Endodermal cell (in vitro differentiated cells): ENCODE measurements at regions not wholly inside any gene's neighbourhood (a gene's known extent, or its start where the extent isn't known, plus 50 kb on each side); places are given as distances from the start of the nearest gene placed in this dataset.

Source experiments
- DNase-seq: peaks from one replicate; pipeline ENCODE4 v3.0.0-alpha.2; 2017
- H3K27ac ChIP-seq: 2 replicates; pipeline ENCODE4 v1.5.1; 2013; ENCODE audit warnings: mild to moderate bottlenecking, low read depth, low read length, moderate library complexity
- H3K27me3 ChIP-seq: 2 replicates; pipeline ENCODE4 v1.6.1; 2013; ENCODE audit warnings: mild to moderate bottlenecking, low read length, moderate library complexity; ENCODE audit not compliant: insufficient read depth, control insufficient read depth, poor library complexity, severe bottlenecking
- H3K36me3 ChIP-seq: 2 replicates; pipeline ENCODE4 v1.7.0; 2013; ENCODE audit warnings: mild to moderate bottlenecking, low read length, moderate library complexity; ENCODE audit not compliant: control insufficient read depth, insufficient read depth
- H3K4me1 ChIP-seq: one replicate; pipeline ENCODE4 v1.7.0; 2013; ENCODE audit warnings: low read length; ENCODE audit not compliant: control insufficient read depth, insufficient read depth
- H3K4me3 ChIP-seq: 2 replicates; pipeline ENCODE4 v1.5.1; 2013; ENCODE audit warnings: mild to moderate bottlenecking, low read length, moderate library complexity
- H3K9ac ChIP-seq: 2 replicates; pipeline ENCODE4 v1.6.1; 2013; ENCODE audit warnings: mild to moderate bottlenecking, low read length, moderate library complexity; ENCODE audit not compliant: poor library complexity, severe bottlenecking; ENCODE audit errors: extremely low read depth
- H3K9me3 ChIP-seq: 2 replicates; pipeline ENCODE4 v1.6.1; 2013; ENCODE audit warnings: mild to moderate bottlenecking, low read length, moderate library complexity; ENCODE audit not compliant: control insufficient read depth
- H3K27ac Mint-ChIP-seq: 2 replicates; pipeline ENCODE4 v1.8.0; 2020; ENCODE audit warnings: mixed read lengths
- H3K27me3 Mint-ChIP-seq: 2 replicates; pipeline ENCODE4 v1.8.0; 2021; ENCODE audit warnings: mild to moderate bottlenecking, mixed read lengths; ENCODE audit not compliant: insufficient read depth
- H3K36me3 Mint-ChIP-seq: 2 replicates; pipeline ENCODE4 v1.8.0; 2020; ENCODE audit warnings: low read depth, mixed read lengths
- H3K4me1 Mint-ChIP-seq: 2 replicates; pipeline ENCODE4 v1.8.0; 2020; ENCODE audit warnings: mixed read lengths
- H3K4me3 Mint-ChIP-seq: 2 replicates; pipeline ENCODE4 v1.8.0; 2020; ENCODE audit warnings: mild to moderate bottlenecking, moderate library complexity, mixed read lengths
- H3K9me3 Mint-ChIP-seq: 2 replicates; pipeline ENCODE4 v1.8.0; 2020; ENCODE audit warnings: mild to moderate bottlenecking, mixed read lengths
- WGBS, 2 experiments: methylation state at CpG; one replicate each; pipeline versions ENCODE4 v1.1.5 to v1.1.7; 2013; ENCODE audit warnings: missing lambda C conversion rate in 2 of 2, mixed read lengths in 1 of 2; ENCODE audit not compliant: insufficient coverage in 1 of 2, insufficient read length in 1 of 2; 5-methylcytosine and 5-hydroxymethylcytosine counted together
- TF ChIP-seq, protein P1 (sequence below): fragments of 200-600 bp; sonication (generic); conservative IDR thresholded peaks from 2 replicates; pipeline ENCODE4 v1.5.0; 2021; ENCODE audit warnings: antibody characterized with exemption, mild to moderate bottlenecking

DNA sequence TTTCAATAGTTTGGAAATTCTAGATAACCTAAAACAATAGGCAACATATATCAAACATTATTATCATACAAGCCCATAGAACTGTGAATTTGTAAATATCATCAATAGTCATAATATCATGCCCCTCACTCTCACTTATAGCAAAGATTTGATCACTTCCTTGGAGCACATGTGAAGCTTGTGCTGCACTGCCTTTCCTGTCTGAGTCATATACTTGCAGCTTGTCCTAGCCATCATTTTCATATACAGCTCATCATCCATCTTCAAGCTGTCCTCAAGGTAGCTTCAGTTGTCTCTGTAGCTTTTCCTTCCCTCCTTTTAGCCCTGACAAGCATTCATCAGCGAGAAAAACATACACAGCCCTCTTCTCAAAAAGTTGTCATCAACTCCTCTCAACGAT lies 746.5 kb upstream of the FOXG1 start:
- peaks cover 9% of the 10 kb centered on the region for H3K27me3 ChIP-seq
- H3K4me1 ChIP-seq = peaks cover 4% of the 10 kb centered on the region
- no peak overlapping the region for H3K27ac ChIP-seq
- H3K9me3 Mint-ChIP-seq = no peaks in the 10 kb centered on the region
- H3K27me3 Mint-ChIP-seq = peaks cover 3% of the 10 kb centered on the region
- H3K27ac Mint-ChIP-seq = no peak overlapping the region
- H3K4me1 Mint-ChIP-seq = peaks cover 4% of the 10 kb centered on the region
- no peak overlapping the region for H3K9ac ChIP-seq
- no peaks in the 10 kb centered on the region for H3K9me3 ChIP-seq
- H3K36me3 Mint-ChIP-seq = no peaks in the 10 kb centered on the region
- no peak overlapping the region for H3K4me3 Mint-ChIP-seq
- 88 to 100% methylated on average over 2 of the region's 2 CpGs for whole genome bisulfite sequencing, 2 experiments
- no peak overlapping the region for H3K4me3 ChIP-seq
- no peak for DNase-seq
- TF ChIP-seq, protein P1, sequence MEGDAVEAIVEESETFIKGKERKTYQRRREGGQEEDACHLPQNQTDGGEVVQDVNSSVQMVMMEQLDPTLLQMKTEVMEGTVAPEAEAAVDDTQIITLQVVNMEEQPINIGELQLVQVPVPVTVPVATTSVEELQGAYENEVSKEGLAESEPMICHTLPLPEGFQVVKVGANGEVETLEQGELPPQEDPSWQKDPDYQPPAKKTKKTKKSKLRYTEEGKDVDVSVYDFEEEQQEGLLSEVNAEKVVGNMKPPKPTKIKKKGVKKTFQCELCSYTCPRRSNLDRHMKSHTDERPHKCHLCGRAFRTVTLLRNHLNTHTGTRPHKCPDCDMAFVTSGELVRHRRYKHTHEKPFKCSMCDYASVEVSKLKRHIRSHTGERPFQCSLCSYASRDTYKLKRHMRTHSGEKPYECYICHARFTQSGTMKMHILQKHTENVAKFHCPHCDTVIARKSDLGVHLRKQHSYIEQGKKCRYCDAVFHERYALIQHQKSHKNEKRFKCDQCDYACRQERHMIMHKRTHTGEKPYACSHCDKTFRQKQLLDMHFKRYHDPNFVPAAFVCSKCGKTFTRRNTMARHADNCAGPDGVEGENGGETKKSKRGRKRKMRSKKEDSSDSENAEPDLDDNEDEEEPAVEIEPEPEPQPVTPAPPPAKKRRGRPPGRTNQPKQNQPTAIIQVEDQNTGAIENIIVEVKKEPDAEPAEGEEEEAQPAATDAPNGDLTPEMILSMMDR = no peak
- no peaks in the 10 kb centered on the region for H3K36me3 ChIP-seq

DNA sequence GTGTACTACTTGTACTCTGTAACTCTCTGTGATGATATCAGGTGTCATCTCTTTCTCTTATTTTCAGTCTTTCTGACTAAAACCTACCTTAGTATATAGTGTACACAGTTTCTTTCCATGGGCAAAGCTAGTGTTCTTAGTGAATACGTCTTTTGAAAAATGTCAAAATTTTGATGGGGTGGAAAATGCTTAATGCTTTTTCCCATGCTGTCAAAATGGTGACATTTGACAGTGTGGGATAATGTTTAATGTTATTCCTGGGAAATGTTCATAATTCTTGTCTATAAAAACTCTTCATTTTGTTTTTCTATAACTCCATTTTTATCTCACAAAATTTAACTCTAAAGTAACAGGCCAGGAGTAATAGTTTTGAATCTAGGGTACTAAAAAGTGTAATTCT lies 742.7 kb upstream of the FOXG1 start:
- Mint-ChIP-seq H3K27ac (no peak overlapping the region), H3K27me3 (peaks cover 10% of the 10 kb centered on the region), H3K4me3 (no peak overlapping the region), H3K9me3 (no peaks in the 10 kb centered on the region), H3K4me1 (peaks cover 10% of the 10 kb centered on the region), H3K36me3 (no peaks in the 10 kb centered on the region)
- Histone ChIP-seq H3K4me1 (peaks cover 4% of the 10 kb centered on the region), H3K4me3 (no peak overlapping the region), H3K27me3 (peaks cover 19% of the 10 kb centered on the region), H3K9me3 (no peaks in the 10 kb centered on the region), H3K27ac (no peak overlapping the region), H3K36me3 (no peaks in the 10 kb centered on the region), H3K9ac (no peak overlapping the region)
- no peak for DNase-seq
- WGBS, 2 experiments = 85 to 100% methylated on average over 1 of the region's 1 CpG
- TF ChIP-seq, protein P1 = no peak

DNA sequence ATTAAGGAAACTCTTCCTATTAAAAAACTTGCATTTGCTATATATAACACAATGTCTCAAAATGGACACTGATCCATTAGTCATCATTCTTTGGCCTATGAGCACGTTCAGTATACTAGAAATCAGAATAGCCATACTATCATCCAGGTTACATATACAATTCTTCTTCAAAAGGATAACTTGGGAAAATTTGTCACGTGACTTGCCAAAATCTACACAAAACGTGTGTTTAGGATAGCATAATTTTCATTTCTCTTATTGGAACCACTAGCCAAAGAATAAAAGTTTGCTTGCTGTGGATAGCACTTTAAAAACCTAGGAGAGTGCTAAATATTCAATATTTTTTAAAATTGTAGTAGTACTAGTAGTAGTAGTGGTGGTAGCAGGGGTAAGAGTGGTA lies 714.3 kb upstream of the FOXG1 start:
- no peak for DNase-seq
- Mint-ChIP-seq H3K36me3 (peaks cover 2% of the 10 kb centered on the region), H3K4me3 (no peak overlapping the region), H3K27me3 (peaks cover 1% of the 10 kb centered on the region), H3K27ac (no peak overlapping the region), H3K9me3 (peaks cover 4% of the 10 kb centered on the region), H3K4me1 (peaks cover 2% of the 10 kb centered on the region)
- Histone ChIP-seq H3K27me3 (no peaks in the 10 kb centered on the region), H3K27ac (no peak overlapping the region), H3K9me3 (no peaks in the 10 kb centered on the region), H3K36me3 (no peaks in the 10 kb centered on the region), H3K4me1 (no peaks in the 10 kb centered on the region), H3K9ac (no peak overlapping the region), H3K4me3 (no peak overlapping the region)
- 94% methylated on average over 3 of the region's 3 CpGs; no CpG with 5 or more reads in 1 of the 2 experiments for WGBS, 2 experiments
- TF ChIP-seq, protein P1 = no peak
